ENCODE measurements at regions not wholly inside any gene's neighbourhood (a gene's known extent, or its start where the extent isn't known, plus 50 kb on each side); places are given as distances from the start of the nearest gene placed in this dataset.

DNA sequence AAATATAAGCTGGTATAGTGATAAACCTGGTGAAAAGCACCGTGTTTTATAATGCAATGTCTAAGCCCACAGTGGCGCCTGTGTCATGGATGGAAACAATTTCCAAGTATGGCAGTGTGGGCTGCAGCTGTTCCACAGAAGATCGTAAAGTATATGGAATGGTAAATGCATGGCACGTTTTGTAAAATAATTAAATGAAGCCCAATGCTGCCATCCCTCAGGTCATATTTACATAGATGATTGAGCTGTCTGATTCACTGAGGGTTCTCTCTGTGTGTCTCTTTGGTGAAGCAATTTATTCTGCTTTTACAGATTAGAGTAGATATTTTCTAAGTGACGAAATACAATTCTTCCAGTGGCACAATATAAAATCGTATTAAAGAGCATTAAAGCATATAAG lies 164.8 kb downstream of the ASMT start (continued):
- TF ChIP-seq CHD7 (IDR thresholded peaks at IDR 0.05; ENCODE audit: insufficient replicate concordance, low read length) (no peak), JUND (IDR thresholded peaks at IDR 0.05; ENCODE audit: low read length) (no peak), NRF1 (IDR thresholded peaks at IDR 0.05; ENCODE audit: low read depth, low read length) (no peak), HDAC6 (IDR thresholded peaks at IDR 0.05; ENCODE audit: low read depth, low read length) (no peak), GTF2F1 (IDR thresholded peaks at IDR 0.05; ENCODE audit: borderline replicate concordance, low read depth, low read length) (no peak), MAX (IDR thresholded peaks at IDR 0.05) (no peak), ZNF274 (IDR thresholded peaks at IDR 0.05; ENCODE audit: borderline replicate concordance, extremely low read depth, low read length) (no peak), CHD1 (IDR thresholded peaks at IDR 0.05; ENCODE audit: low read depth, low read length) (no peak), HDAC2 (IDR thresholded peaks at IDR 0.05; ENCODE audit: borderline replicate concordance in 1 of 2, low read depth in 2 of 2, low read length in 2 of 2) (no peak), SUZ12 (IDR thresholded peaks at IDR 0.05; ENCODE audit: low read length) (no peak), BRCA1 (IDR thresholded peaks at IDR 0.05; ENCODE audit: low read depth, low read length) (no peak)
- TF ChIP-seq, protein P1, sequence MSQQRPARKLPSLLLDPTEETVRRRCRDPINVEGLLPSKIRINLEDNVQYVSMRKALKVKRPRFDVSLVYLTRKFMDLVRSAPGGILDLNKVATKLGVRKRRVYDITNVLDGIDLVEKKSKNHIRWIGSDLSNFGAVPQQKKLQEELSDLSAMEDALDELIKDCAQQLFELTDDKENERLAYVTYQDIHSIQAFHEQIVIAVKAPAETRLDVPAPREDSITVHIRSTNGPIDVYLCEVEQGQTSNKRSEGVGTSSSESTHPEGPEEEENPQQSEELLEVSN (IDR thresholded peaks at IDR 0.05), result no peak

Measured in H1 (cell line).